ENCODE measurements at regions not wholly inside any gene's neighbourhood (a gene's known extent, or its start where the extent isn't known, plus 50 kb on each side); places are given as distances from the start of the nearest gene placed in this dataset.
"Not testable (repeated sequence)": the region's sequence is repeated elsewhere in the genome, so short reads cannot be mapped to it uniquely, and the experiment has no call there.

- H3K4me3 ChIP-seq (ENCODE audit: low read length) = no peak overlapping the region
- no peak for TF ChIP-seq ZNF274 (IDR thresholded peaks at IDR 0.05; ENCODE audit: low read depth, low read length)
Observed at GRCh38 chr10:117748058-117748457, 205.5 kb downstream of the EMX2 start.

GRCh38 chr10:117750616-117751015 is 208.1 kb downstream of the EMX2 start:
- TF ChIP-seq ZNF274 (IDR thresholded peaks at IDR 0.05; ENCODE audit: low read depth, low read length) = no peak

GRCh38 chr10:117751259-117751658 is 208.7 kb downstream of the EMX2 start:
- no peak for TF ChIP-seq ZNF274 (IDR thresholded peaks at IDR 0.05; ENCODE audit: low read depth, low read length)
- no peak overlapping the region for H3K4me3 ChIP-seq (ENCODE audit: low read length)

More at GRCh38 chr10:117750616-117751015, 208.1 kb downstream of the EMX2 start:
- H3K4me3 ChIP-seq (ENCODE audit: low read length) = no peak overlapping the region

GRCh38 chr10:117752103-117752502 is 209.6 kb downstream of the EMX2 start:
- no peak overlapping the region for H3K4me3 ChIP-seq (ENCODE audit: low read length)
- no peak for TF ChIP-seq ZNF274 (IDR thresholded peaks at IDR 0.05; ENCODE audit: low read depth, low read length)

- no peak for TF ChIP-seq ZNF274 (IDR thresholded peaks at IDR 0.05; ENCODE audit: low read depth, low read length)
- H3K4me3 ChIP-seq (ENCODE audit: low read length) = no peak overlapping the region
Observed at GRCh38 chr10:117754770-117755658, 212.5 kb downstream of the EMX2 start.

- TF ChIP-seq ZNF274 (IDR thresholded peaks at IDR 0.05; ENCODE audit: low read depth, low read length) = no peak
- no peak overlapping the region for H3K4me3 ChIP-seq (ENCODE audit: low read length)
Observed at GRCh38 chr10:117755659-117756014, 213.1 kb downstream of the EMX2 start.

- no peak for TF ChIP-seq ZNF274 (IDR thresholded peaks at IDR 0.05; ENCODE audit: low read depth, low read length)
- H3K4me3 ChIP-seq (ENCODE audit: low read length) = no peak overlapping the region
Observed at GRCh38 chr10:117757086-117757720, 214.7 kb downstream of the EMX2 start.

GRCh38 chr10:117759266-117759665 is 216.7 kb downstream of the EMX2 start:
- H3K4me3 ChIP-seq (ENCODE audit: low read length) = no peak overlapping the region
- no peak for TF ChIP-seq ZNF274 (IDR thresholded peaks at IDR 0.05; ENCODE audit: low read depth, low read length)

GRCh38 chr10:117761695-117762094 is 219.1 kb downstream of the EMX2 start:
- no peak for TF ChIP-seq ZNF274 (IDR thresholded peaks at IDR 0.05; ENCODE audit: low read depth, low read length)
- H3K4me3 ChIP-seq (ENCODE audit: low read length) = no peak overlapping the region

- no peak for TF ChIP-seq ZNF274 (IDR thresholded peaks at IDR 0.05; ENCODE audit: low read depth, low read length)
- no peak overlapping the region for H3K4me3 ChIP-seq (ENCODE audit: low read length)
Observed at GRCh38 chr10:117762126-117762818, 219.7 kb downstream of the EMX2 start.

- no peak for TF ChIP-seq ZNF274 (IDR thresholded peaks at IDR 0.05; ENCODE audit: low read depth, low read length)
- no peak overlapping the region for H3K4me3 ChIP-seq (ENCODE audit: low read length)
Observed at GRCh38 chr10:117762819-117763172, 220.2 kb downstream of the EMX2 start.

- no peak for TF ChIP-seq ZNF274 (IDR thresholded peaks at IDR 0.05; ENCODE audit: low read depth, low read length)
- H3K4me3 ChIP-seq (ENCODE audit: low read length) = no peak overlapping the region
Observed at GRCh38 chr10:117763528-117763927, 221.0 kb downstream of the EMX2 start.

- no peak overlapping the region for H3K4me3 ChIP-seq (ENCODE audit: low read length)
- TF ChIP-seq ZNF274 (IDR thresholded peaks at IDR 0.05; ENCODE audit: low read depth, low read length) = no peak
Observed at GRCh38 chr10:117768333-117769042, 225.9 kb downstream of the EMX2 start.

- no peak for TF ChIP-seq ZNF274 (IDR thresholded peaks at IDR 0.05; ENCODE audit: low read depth, low read length)
- no peak overlapping the region for H3K4me3 ChIP-seq (ENCODE audit: low read length)
Observed at GRCh38 chr10:117775526-117775925, 233.0 kb downstream of the EMX2 start.

GRCh38 chr10:117777222-117777621 is 234.7 kb downstream of the EMX2 start:
- not testable (repeated sequence) for H3K4me3 ChIP-seq (ENCODE audit: low read length)

All from GM08714 (cell line).